Kidney epithelial cell (primary cell): ENCODE measurements at regions not wholly inside any gene's neighbourhood (a gene's known extent, or its start where the extent isn't known, plus 50 kb on each side); places are given as distances from the start of the nearest gene placed in this dataset.

Experiments used
- DNase-seq: peaks from one replicate; pipeline ENCODE4 v3.0.0-alpha.2; 2010; ENCODE audit warnings: low read depth
- H3K27me3 ChIP-seq: 2 replicates; pipeline ENCODE4 v1.6.0; 2011; ENCODE audit warnings: low read length; ENCODE audit not compliant: control insufficient read depth, insufficient read depth
- H3K36me3 ChIP-seq: 2 replicates; pipeline ENCODE4 v1.5.1; 2011; ENCODE audit warnings: low read length; ENCODE audit not compliant: control insufficient read depth, insufficient read depth
- H3K4me3 ChIP-seq: 2 replicates; pipeline ENCODE4 v1.5.1; 2011; ENCODE audit warnings: low read depth, mild to moderate bottlenecking, control low read depth, low read length
- TF ChIP-seq, protein P1 (sequence below): IDR thresholded peaks from 2 replicates; pipeline ENCODE4 v1.5.1; 2011; ENCODE audit warnings: mild to moderate bottlenecking, moderate library complexity, low read length, control low read depth, inconsistent platforms; ENCODE audit not compliant: insufficient read depth, poor library complexity, severe bottlenecking

DNA sequence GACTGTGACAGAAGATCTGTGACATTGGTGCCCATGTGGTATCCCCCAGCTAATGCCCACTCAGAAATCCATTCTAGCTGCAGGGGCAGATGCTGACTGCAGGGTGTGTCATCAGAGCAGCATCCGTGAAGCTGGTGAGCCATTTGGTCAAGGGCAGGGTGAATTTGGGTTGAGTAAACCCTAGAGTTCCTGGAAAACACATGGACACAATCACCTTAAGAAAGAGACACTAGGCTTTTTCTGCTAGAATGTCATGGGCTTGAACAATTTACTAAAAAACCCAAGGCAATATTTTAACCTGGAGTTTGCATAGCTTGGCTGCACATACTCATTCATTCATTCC, 100.0 kb downstream of the ADAMTS15 start:
- Histone ChIP-seq H3K4me3 (no peak overlapping the region), H3K36me3 (no peaks in the 10 kb centered on the region), H3K27me3 (no peaks in the 10 kb centered on the region)
- TF ChIP-seq, protein P1, sequence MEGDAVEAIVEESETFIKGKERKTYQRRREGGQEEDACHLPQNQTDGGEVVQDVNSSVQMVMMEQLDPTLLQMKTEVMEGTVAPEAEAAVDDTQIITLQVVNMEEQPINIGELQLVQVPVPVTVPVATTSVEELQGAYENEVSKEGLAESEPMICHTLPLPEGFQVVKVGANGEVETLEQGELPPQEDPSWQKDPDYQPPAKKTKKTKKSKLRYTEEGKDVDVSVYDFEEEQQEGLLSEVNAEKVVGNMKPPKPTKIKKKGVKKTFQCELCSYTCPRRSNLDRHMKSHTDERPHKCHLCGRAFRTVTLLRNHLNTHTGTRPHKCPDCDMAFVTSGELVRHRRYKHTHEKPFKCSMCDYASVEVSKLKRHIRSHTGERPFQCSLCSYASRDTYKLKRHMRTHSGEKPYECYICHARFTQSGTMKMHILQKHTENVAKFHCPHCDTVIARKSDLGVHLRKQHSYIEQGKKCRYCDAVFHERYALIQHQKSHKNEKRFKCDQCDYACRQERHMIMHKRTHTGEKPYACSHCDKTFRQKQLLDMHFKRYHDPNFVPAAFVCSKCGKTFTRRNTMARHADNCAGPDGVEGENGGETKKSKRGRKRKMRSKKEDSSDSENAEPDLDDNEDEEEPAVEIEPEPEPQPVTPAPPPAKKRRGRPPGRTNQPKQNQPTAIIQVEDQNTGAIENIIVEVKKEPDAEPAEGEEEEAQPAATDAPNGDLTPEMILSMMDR: no peak
- DNase-seq: no peak

DNA sequence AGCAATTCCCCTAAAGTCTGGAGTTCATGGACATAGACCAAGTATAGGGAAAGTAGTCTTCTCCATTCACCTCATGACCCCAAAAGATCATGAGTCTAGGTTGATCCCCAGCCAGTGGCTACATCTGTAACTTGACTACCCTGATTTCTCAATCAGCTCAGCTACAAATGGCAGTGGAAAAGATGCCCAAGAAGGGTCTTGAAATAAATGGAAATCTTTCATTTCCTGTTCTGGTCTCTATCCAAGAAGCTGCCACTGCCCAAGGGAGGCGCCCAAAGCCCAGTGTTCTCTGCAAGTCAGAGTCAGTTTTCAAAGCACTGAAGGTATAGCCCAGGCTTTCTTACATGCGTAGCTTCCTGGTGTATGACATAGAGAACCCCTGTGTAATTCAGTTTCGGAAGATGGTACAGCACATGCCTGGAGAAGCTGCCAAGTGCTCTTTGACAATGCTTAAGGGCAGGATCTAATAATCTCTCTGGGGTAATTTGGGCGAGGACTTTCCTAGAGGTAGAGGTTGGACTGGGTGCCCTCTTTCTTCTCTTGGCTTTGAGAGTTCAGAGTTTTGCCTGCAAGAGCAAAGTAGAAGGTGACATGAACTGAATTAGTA, 101.1 kb downstream of the ADAMTS15 start:
- no peak for DNase-seq
- TF ChIP-seq, protein P1: no peak
- H3K4me3 ChIP-seq: no peak overlapping the region
- no peaks in the 10 kb centered on the region for H3K36me3 ChIP-seq
- no peaks in the 10 kb centered on the region for H3K27me3 ChIP-seq

DNA sequence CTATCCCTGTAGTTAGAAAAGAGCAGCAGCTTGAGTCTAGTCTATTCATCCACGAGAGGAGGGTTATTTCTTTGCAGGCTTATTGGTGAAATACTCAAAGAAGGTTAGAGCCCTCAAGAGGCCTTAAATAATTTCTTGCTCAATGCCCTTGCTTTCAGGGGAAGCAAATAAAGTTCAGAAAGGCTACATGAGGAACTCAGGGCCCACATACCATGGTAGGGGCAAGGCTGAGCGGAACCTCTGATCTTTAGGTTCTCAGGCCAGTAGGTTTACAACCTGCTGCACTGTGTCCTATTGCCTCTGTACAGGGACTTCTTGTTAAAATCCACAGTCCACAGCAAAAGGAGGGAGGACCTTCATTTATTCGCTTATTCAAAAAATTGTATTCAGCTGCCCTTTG, 101.7 kb downstream of the ADAMTS15 start:
- TF ChIP-seq, protein P1: no peak
- no peak overlapping the region for H3K4me3 ChIP-seq
- no peaks in the 10 kb centered on the region for H3K27me3 ChIP-seq

DNA sequence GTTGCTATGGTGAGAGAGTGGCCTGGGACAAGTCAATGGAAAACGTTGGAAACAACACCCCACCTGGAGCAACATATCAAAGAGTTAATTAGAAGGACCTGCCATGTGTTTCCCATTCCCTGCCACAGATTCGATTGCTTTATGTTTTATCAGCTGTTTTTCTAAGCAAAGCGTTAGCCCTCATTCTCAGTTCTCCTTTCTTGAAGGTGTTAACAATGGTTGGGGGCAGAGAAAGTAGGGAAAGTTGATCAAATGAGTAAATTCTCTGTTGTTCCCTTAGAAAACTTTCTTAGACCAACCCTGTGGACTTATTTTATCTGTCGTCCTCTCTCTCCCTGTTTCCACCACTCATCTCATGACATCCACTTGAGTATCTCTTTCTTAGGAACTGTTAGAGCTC, 102.5 kb downstream of the ADAMTS15 start:
- Histone ChIP-seq H3K4me3 (no peak overlapping the region), H3K36me3 (no peaks in the 10 kb centered on the region), H3K27me3 (no peaks in the 10 kb centered on the region)
- TF ChIP-seq, protein P1: no peak
- DNase-seq: no peak

More for the DNA sequence above, 101.7 kb downstream of the ADAMTS15 start:
- no peaks in the 10 kb centered on the region for H3K36me3 ChIP-seq
- DNase-seq: no peak

DNA sequence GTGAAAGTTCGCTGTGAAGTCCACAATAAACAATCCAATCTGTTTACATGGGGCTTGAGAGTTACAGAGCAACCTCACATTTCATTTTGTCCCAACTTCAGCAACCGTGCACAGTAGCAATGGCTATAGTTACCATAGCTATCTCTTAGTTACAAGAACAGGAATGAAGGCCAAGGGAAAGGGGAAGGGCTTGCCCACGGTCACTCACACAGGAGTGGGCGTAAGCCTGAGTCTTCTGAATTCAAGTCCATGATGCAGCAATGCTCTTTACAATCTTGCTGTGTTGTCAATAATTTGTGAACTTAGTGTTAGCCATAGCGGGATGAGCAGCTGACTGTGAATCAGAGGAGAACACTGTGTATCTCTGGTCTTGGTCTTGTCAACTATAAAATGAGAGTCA, 102.9 kb downstream of the ADAMTS15 start:
- TF ChIP-seq, protein P1: no peak
- Histone ChIP-seq H3K36me3 (no peaks in the 10 kb centered on the region), H3K4me3 (no peak overlapping the region), H3K27me3 (no peaks in the 10 kb centered on the region)
- DNase-seq: no peak

DNA sequence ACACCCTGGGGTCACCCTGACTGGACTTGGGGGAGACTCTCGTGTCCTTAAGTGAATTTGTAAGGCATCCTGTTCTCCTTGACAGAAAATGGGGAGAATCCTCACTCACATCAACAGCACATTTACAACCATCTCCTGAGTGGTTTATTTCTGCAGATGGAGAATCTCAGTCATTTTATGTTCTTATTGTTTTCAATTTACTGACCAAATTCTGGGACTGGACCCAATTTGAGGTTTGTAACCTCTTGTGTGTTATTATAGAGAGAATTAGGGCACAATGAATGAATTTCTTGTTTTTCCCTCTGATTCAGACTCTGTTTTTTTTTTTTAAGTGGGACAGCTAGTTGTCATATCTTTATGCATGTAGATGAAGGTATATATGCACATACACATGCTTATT, 104.9 kb downstream of the ADAMTS15 start:
- H3K27me3 ChIP-seq: no peaks in the 10 kb centered on the region
- TF ChIP-seq, protein P1: no peak
- no peaks in the 10 kb centered on the region for H3K36me3 ChIP-seq
- H3K4me3 ChIP-seq: no peak overlapping the region
- DNase-seq: no peak
